ENCODE measurements at regions not wholly inside any gene's neighbourhood (a gene's known extent, or its start where the extent isn't known, plus 50 kb on each side); places are given as distances from the start of the nearest gene placed in this dataset.

- Histone ChIP-seq H3K4me2 (ENCODE audit: low read length) (no peak overlapping the region), H3F3A (ENCODE audit: insufficient read depth, low read length, poor library complexity, severe bottlenecking) (no peaks in the 10 kb centered on the region), H4K20me1 (ENCODE audit: insufficient read depth) (no peaks in the 10 kb centered on the region), H3K4me3 (ENCODE audit: low read length) (no peak overlapping the region), H3K36me3 (ENCODE audit: insufficient read depth, low read length) (no peaks in the 10 kb centered on the region), H3K27ac (ENCODE audit: low read length) (no peak overlapping the region), H3K9me3 (ENCODE audit: low read length) (no peaks in the 10 kb centered on the region), H3K27me3 (ENCODE audit: insufficient read depth, low read depth, low read length) (no peaks in the 10 kb centered on the region), H2AFZ (ENCODE audit: low read depth, low read length) (no peak overlapping the region), H3K79me2 (replicated peaks; ENCODE audit: insufficient read depth, low read length) (no peaks in the 10 kb centered on the region), H3K9ac (ENCODE audit: low read length) (no peak overlapping the region), H3K9me2 (ENCODE audit: insufficient read depth, low read length) (no peaks in the 10 kb centered on the region)
- no peak for TF ChIP-seq MXI1 (conservative IDR thresholded peaks at IDR 0.05; ENCODE audit: poor library complexity, severe bottlenecking)
- no peak for TF ChIP-seq REST (IDR thresholded peaks at IDR 0.05; ENCODE audit: borderline replicate concordance)
- no peak for TF ChIP-seq CTCF (IDR thresholded peaks at IDR 0.05; ENCODE audit: poor library complexity, severe bottlenecking)
- TF ChIP-seq POLR2AphosphoS5 (IDR thresholded peaks at IDR 0.05): no peak
- no peak for TF ChIP-seq TAF1 (IDR thresholded peaks at IDR 0.05; ENCODE audit: low read depth)
- TF ChIP-seq EZH2 (IDR thresholded peaks at IDR 0.05; ENCODE audit: borderline replicate concordance, insufficient read depth, low read length, poor library complexity, severe bottlenecking): no peak
- TF ChIP-seq EP300 (conservative IDR thresholded peaks at IDR 0.05; ENCODE audit: poor library complexity, severe bottlenecking): no peak
- no peak for TF ChIP-seq SMC3 (conservative IDR thresholded peaks at IDR 0.05; ENCODE audit: poor library complexity)
- TF ChIP-seq RAD21 (conservative IDR thresholded peaks at IDR 0.05): no peak
Observed at GRCh38 chr2:34105006-34105767, 506.1 kb upstream of the FAM98A start.

- Histone ChIP-seq H3K4me2 (ENCODE audit: low read length) (no peak overlapping the region), H3K9me3 (ENCODE audit: low read length) (no peaks in the 10 kb centered on the region), H3K9ac (ENCODE audit: low read length) (no peak overlapping the region), H3K27ac (ENCODE audit: low read length) (no peak overlapping the region), H3K9me2 (ENCODE audit: insufficient read depth, low read length) (no peaks in the 10 kb centered on the region), H3F3A (ENCODE audit: insufficient read depth, low read length, poor library complexity, severe bottlenecking) (no peaks in the 10 kb centered on the region), H3K36me3 (ENCODE audit: insufficient read depth, low read length) (no peaks in the 10 kb centered on the region), H4K20me1 (ENCODE audit: insufficient read depth) (no peaks in the 10 kb centered on the region), H3K27me3 (ENCODE audit: insufficient read depth, low read depth, low read length) (no peaks in the 10 kb centered on the region), H3K4me3 (ENCODE audit: low read length) (no peak overlapping the region), H2AFZ (ENCODE audit: low read depth, low read length) (no peak overlapping the region), H3K79me2 (replicated peaks; ENCODE audit: insufficient read depth, low read length) (no peaks in the 10 kb centered on the region)
- TF ChIP-seq REST (IDR thresholded peaks at IDR 0.05; ENCODE audit: borderline replicate concordance) (no peak), EZH2 (IDR thresholded peaks at IDR 0.05; ENCODE audit: borderline replicate concordance, insufficient read depth, low read length, poor library complexity, severe bottlenecking) (no peak), CTCF (IDR thresholded peaks at IDR 0.05; ENCODE audit: poor library complexity, severe bottlenecking) (no peak), SMC3 (conservative IDR thresholded peaks at IDR 0.05; ENCODE audit: poor library complexity) (no peak), MXI1 (conservative IDR thresholded peaks at IDR 0.05; ENCODE audit: poor library complexity, severe bottlenecking) (no peak), RAD21 (conservative IDR thresholded peaks at IDR 0.05) (no peak), POLR2AphosphoS5 (IDR thresholded peaks at IDR 0.05) (no peak), EP300 (conservative IDR thresholded peaks at IDR 0.05; ENCODE audit: poor library complexity, severe bottlenecking) (no peak), TAF1 (IDR thresholded peaks at IDR 0.05; ENCODE audit: low read depth) (no peak)
Observed at GRCh38 chr2:34104601-34105000, 505.5 kb upstream of the FAM98A start.
